DMS114 treated with DMSO at 0.1 percent for 48 hours (cell line): ENCODE measurements at regions not wholly inside any gene's neighbourhood (a gene's known extent, or its start where the extent isn't known, plus 50 kb on each side); places are given as distances from the start of the nearest gene placed in this dataset.
"Not testable (repeated sequence)": the region's sequence is repeated elsewhere in the genome, so short reads cannot be mapped to it uniquely, and the experiment has no call there.

ENCODE experiments used
- DNase-seq: peaks from one replicate; lab custom pipeline; 2025; ENCODE audit not compliant: unreplicated experiment; lab: John Stamatoyannopoulos, UW

DNA sequence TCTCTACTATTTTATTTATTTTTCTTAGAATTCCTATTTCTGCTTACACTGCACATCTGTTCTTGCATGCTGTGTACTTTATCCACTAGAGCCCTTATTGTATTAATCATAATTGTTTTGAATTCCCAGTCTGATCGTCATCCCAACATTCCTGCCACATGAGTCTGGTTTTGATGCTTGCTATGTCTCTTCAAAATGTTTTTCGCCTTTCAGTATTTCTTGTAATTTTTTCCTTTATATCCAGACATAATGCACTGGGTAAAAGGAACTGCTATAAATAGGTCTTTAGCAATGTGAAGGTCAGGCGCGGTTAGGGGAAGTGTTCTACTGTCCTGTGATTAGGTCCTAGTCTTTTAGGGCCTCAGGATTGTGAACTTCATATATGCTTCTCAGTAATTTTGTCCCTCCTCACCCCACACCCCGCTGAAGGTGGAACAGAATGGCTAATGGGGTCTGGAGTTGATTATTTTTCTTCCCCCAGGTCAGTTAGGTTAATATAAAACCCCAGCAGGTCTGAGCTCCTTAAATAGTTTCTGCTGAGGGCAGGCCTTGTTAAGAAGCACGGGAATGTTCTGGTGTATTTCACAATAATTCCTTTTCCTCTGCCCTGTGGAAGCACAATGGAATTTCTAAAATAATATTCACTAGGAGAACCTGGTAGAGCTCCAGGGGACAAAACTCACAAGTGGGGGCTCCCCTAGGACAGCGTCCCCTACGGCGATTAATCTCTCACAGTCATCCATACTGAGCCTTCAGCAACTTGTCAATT lies 146.6 kb upstream of the TUT7 start:
- DNase-seq: no peak

DNA sequence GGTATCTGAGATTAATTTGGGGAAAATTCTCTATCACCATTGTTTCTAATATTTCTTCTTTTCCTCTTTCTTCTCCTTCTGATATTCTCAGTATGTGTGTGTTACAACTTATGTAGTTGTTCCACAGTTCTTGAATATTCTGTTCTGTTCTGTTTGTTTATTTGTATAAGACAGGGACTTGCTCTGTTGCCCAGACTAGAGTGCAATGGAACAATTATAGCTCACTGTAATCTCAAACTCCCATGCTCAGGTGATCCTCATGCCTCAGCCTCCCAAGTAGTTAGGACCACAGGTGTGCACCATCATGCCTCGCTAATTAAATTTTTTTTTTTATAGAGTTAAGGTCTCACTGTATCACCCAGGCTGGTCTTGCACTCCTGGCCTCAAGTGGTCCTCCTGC lies 145.8 kb upstream of the TUT7 start:
- DNase-seq: no peak

DNA sequence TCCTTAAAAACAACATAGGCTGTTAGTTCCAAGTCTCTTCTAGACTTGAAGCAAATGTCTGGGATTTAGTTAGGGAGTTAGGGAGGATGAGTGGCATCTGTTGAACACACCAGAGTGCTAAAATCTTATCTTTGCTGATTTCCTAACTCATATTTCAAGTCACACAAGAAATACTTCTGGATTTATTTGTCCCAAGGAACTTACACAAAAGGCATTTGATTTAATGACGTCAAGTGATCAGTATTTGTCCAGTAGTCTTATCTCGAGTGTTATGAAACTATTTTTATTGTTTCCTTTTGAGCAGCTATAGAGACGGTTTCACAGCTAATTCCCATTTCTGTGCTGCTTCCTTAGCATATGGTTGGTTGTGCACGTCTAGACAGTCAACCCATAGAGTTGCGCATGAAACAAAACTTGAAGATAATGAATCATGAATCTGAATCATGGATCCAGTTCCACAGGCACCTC lies 140.5 kb upstream of the TUT7 start:
- DNase-seq: no peak

DNA sequence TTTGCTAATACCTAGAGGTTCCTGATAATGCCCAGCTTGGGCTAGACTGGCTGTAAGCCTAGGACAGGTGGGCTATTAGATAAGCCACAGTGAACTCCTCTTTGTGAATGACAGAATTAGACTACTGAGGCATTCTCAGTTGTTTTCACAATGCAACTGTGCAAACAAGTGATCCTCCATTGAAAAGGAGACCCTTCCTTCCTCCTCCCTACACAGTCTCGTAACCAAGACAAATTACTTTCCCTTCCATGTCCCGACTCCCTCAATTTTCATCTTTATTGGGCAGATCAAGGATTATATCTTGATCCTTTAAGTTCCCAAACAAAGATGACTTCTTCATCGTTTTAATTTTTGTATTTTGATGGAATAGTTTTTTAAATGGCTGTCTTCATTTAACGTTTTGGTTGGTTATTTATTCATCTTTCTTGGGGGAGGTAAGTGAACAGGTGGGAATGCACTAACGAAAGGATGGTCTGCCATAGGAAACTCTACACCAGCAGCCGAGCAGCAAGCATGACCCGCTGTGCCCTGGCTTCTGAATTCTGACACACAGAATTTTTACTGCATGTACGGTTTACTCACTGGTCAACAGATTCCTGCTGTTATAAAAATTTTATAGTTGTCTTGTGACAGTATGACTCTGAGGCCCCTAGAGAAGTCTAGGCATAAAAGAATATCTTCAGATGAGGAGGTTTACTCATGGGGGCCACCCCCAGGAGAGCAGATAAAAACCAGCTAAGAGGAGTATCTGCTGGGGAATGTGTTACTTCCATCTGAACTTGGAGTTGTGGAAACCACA lies 137.5 kb upstream of the TUT7 start:
- no peak for DNase-seq

DNA sequence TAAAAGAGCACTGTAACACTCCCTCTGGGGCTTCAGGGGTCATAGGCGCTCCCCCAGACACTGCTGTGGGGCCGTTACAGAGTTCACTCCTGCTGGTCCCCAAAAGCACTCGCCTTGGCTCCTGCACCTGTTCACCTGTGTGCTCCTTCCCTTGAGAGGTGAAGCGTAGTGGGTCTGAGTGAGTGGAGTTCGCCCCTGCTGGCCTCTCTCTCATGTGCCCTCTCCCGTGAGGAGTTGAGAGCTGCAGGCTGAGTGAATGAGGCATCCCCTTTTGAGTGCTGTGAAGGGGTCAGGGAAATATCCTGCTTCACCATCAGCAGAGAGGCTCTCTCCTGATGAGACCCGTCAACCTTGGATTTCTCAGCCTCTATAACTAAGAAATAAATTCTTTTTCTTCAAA lies 134.6 kb upstream of the TUT7 start:
- DNase-seq: no peak

DNA sequence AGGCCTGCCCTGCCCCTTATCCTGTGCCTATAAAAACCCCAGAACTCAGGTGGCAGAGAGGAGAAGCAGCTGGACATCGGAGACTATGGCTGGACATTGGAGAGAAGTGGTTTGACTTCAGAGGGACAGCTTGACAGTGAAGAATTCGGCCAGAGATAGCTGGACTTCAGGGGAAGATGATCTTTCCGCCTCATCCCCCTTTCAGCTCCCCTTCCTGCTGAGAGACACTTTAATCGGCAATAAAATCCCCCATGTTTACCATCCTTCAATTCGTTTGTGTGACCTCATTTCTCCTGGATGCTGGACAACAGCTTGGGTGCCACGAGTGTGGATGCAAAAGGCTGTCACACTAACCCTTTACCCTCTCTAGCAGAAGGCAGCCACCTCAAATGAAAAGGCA lies 134.1 kb upstream of the TUT7 start:
- no peak for DNase-seq

DNA sequence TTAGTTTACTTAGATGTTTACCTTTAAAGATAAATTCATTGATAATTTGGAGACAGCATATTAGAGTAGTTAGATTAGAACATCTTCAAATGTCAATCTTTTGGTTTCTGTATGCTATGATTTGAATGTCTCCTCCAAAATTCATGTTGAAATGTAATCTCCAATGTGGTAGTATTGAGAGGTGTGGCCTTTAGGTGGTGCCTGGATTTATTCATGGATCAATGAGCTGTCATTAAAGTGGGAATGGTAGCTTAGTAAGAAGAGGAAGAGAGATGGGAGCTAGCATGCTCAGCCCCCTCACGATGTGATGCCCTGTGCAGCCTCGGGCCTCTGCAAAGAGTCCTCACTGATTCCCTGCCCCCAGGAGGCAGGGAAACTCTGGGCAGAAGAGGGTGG lies 133.6 kb upstream of the TUT7 start:
- DNase-seq: no peak

DNA sequence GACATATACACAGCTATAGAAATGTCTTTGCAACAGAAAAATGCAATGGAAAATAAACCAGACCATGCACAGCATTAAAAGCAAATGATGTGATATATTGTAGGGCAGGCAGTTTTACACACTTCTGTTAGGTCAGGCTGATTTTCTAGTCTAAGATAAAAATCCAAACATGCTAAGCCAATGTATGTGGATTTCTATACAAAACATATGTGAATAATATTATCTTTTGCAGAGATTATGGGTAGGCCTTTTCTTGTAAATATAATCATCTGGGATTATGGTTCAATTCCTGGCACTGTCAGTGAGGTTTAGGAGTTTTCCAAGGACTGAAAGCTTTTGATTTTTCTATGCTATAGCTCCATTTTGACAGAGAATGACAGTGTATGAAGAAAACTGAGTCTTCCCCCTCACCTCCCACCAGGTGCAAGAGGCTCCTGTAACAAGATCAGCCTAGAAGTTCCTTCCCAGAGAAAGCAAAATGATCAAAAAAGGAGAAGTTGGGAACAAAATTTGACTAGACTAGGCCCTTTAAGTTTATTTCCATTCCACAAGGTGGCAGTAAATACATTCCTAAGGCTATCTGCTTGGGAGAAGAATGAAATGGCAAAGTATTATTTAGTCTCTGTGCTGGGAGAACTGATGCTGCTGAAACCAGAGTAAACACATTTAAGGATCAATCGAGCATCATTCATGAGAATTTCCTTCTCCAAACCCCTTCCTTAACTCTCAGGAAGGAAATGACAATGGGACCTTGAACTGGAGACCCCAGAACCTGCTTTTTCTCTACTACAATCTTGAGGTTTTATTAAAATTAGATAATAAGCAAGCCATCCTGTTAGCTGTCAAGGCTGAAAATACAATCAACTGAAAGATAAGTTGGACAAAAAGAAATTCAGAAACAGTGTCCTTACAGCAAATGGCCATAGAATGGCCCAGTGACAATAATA lies 133.0 kb upstream of the TUT7 start:
- peak; percentile 9 for DNase-seq

DNA sequence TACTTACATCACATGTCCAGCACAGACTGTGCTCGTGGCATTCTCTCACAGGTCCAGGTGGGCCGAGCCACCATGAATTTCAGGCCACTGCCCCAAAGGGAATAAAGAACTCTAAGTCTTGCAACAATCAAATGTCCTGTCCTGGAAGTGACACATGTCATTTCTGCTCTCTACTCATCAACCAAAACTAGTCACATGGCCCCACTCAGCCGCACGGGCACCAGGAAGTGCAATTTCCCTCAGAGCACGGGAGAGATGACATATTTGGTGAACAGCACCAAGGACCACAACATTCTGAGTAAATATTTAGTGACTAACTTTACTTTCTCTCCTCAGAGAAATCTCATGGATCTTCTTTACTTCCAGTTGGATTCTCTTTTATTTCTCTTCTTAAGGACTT lies 131.1 kb upstream of the TUT7 start:
- no peak for DNase-seq

DNA sequence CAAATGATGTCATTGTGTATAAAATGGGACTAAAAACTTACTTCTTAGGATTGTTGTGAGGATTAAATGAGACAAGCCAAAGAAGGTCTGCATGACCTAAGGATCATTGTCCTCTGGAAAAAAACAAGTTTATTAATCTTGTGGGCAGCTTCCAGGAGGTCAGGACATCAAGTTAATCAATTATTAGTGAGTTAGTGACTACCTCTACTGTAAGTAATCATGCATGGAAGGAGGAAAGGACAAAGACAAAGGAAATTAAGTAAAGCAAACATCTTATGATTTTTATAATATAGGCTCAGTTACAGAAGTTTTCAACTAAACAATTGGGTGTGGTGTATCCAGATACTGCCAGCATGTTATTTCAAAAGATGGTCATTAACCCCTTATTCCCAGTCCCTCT lies 129.3 kb upstream of the TUT7 start:
- no peak for DNase-seq

DNA sequence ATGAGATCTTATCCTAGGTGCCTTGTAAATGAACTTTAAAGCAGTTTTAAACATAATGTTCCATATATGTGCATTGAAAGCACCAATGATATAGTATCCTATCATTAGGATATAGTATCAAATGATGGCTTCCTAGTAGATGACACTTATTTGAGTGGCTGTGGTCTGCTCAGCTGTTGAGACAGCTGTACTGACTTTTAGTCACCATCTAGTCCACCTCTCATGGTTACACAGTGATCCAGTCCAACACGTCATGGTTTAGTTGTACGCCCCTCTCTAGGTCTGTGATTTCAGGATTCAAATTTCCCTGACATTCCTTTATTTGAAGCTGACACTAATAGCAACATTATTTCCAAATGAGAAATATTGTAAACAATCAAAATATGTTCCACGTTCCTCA lies 127.3 kb upstream of the TUT7 start:
- DNase-seq: no peak

DNA sequence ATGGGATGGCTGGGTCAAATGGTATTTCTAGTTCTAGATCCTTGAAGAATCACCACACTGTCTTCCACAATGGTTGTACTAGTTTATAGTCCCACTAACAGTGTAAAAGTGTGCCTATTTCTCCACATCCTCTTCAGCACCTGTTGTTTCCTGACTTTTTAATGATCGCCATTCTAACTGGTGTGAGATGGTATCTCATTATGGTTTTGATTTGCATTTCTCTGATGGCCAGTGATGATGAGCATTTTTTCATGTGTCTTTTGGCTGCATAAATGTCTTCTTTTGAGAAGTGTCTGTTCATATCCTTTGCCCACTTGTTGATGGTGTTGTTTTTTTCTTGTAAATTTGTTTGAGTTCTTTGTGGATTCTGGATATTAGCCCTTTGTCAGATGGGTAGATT lies 121.0 kb upstream of the TUT7 start:
- DNase-seq: not testable (repeated sequence)

DNA sequence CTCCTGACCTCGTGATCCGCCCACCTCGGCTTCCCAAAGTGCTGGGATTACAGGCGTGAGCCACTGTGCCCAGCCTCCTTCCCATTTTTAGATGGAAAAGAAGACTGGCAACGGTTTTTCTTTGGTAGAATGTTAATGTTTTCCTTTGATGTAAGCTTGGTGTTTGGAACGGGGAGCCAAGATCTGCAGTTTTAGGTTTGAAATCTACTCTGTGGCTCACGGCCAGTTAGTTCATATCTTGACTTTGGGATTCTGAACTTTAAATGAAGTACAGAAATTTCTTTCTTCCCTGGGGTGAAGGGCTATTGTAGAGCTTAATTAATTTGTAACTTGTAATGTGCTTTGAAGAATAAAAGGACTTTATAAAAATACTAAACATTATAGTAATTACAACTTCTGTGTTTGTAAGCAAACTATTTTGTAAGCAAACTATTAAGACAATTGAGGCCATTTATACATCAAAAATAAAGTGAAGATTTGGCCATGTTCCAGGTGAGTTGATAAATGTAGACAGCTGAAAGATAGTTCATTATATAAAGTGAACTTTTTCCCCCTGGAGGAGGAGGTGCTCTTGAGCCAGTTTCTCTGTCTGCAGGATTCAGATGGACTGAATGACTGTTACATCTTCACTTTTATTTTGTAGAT lies 117.1 kb upstream of the TUT7 start:
- DNase-seq: no peak

DNA sequence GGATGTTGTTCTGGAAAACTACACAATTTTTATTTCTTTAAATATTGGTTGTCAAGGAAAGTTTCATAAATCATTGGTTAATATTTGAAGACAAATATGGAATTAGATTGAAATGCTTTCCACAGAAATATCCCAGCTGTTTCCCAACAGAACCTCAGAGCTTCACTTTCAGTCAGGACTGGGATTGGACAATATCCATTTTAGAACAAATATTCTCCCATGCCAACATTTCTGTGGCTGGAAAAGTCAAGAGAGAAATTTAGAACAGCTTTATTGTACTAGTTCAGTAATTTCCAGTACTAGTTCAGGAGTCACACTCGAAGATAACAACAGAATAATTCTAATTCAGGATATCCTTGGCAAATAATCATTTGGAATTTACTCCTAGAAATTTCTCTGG lies 116.1 kb upstream of the TUT7 start:
- no peak for DNase-seq

DNA sequence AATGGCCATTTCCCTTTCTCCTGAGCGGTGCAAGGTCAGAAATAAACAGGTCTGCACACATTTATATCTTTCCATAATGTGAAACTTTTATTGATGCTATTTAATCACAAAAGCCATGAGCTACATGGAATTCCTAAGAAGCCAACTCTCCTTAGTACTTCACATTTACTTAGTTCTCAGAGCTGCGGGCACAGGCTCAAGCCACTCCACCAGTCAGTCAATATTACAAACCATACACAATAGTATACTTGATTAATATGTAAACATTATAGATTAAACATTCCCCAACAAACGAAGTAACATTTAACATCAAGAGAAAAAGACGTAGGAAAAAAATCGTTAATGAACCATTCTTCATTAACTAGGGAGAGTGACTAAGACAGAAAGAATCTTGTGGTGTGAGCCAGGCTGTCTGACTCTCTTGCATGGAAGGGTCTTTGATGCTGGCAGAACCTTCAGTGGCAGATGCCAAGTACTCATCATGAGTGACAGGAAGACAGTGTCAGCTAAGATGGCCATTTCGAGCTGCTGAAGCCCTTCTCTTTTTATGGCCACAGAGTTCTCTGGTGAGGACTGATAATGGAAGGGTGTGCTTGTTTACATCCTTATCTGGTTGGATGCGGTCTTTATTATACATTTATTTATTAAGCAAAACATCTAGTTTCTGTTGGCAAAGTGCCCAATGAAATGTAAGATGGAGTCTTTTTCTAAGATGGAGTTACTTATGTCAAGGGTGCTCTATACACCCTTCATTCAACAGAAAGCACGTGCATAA lies 115.5 kb upstream of the TUT7 start:
- no peak for DNase-seq

DNA sequence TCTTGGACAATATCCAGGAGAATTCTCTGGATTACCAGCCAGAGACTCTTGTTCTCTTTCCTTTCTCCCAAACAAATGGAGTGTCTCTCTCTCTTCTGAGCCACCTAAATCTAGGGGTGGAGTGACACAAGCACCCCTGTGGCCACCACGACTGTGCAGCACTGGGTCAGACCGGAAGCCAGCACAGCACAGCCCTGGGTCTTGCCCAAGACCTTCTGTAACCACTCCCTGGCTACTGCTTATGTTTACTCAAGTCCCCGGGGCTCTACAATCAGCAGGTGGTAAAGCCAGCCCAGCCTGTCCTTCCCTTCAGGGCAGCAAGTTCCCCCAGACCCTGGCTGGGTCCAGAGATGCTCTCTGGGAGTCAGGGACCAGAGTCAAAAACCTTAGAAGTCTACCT lies 110.0 kb upstream of the TUT7 start:
- DNase-seq: no peak

DNA sequence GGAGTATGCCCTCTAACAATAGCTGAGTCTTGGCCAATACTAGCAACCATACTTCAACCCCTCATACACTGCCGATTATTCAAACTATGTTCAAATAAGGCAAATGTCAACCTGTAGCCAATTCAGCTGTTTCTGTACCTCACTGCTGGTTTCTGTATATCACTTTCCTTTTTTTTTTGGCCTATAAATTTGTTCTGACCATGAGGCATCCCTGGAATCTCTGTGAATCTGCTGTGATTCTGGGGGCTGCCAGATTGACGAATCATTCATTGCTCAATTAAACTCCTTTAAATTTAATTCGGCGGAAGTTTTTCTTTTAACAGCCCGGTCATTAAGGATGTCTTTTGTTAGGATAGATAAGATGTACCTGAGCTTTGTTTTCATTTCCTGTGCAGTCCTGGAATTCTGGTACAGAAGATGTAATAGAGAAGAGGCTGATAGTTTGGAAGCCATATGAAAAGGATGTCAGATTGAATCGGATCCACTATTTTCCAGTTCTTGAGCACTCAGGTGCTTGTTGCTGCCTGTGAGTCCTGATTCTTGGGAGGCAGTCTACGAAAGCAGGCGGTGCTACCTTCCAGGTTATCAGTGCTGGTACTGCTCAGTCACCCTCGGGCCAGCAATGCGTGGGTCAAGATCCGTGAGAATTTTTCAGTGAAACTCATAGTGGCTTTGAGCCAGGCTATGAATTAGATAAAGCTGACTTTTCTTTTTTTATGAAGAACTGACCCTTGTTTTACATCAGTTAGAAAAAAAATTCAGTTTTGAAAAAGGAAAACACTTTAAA lies 106.2 kb upstream of the TUT7 start:
- DNase-seq: no peak

DNA sequence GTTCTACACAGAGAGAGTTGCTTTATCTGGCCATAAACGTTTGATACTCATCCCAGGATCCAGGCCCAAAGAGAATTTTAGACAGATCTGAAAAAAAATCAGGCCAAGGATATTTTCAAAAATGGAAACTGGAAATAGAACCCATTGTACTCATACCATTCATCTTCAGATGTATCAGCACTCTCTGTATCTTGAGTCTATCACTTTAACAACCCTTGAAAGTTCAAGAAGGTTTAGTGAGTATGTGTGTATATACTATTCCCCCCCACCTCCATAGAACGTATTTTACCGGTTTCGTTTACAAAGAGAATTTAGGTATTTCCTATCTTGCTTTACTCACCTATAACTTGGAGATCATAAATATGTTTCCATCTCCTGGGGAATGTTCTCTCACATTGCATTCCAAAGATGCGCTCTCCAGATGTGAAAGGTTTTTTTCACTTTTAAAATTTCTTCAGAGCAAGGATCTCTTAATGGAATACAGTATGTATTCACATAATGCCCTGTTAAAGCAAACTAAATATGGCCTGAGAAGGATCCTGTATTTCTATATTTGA lies 105.5 kb upstream of the TUT7 start:
- no peak for DNase-seq

DNA sequence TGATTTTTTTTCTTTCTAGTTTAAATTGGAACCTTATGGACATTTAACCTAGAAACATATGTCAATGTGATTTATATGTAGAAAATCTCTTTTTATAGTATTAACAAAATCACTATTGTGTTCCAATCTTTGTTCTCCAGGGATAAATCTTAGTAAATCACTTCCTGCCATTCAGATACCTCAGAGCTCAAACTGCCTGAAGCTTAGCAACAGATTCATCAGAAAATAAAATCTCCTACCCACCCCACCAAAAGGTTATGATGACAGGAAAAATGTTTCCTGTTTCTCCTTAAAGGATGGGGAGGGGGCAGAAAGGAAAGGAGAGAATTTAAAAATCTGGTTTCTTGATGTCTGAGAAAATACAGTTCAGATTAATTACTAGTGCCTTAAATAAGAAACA lies 105.0 kb upstream of the TUT7 start:
- DNase-seq: no peak
